ENCODE measurements at regions not wholly inside any gene's neighbourhood (a gene's known extent, or its start where the extent isn't known, plus 50 kb on each side); places are given as distances from the start of the nearest gene placed in this dataset.
A peak's percentile ranks its signal among the peaks of the same experiment; 100 is the strongest.

- POLR2A ChIA-PET = interaction anchor here (1.1 to 1.2 kb wide), 2 partner anchors 21 to 119 kb away, joined by 3 to 4 read pairs; no protein-coding TSS in a partner anchor
- H3K4me1 ChIP-seq (ENCODE audit: control insufficient read depth in 1 of 2, insufficient read depth in 2 of 2, low read length in 2 of 2) = peaks cover 88 to 89% of the 10 kb centered on the region in 2 experiments
Observed at GRCh38 chr7:131016230-131016629, 282.2 kb upstream of the KLF14 start.

GRCh38 chr7:131019351-131019750 is 285.3 kb upstream of the KLF14 start:
- Histone ChIP-seq H3K9me3 (ENCODE audit: control insufficient read depth in 1 of 2, insufficient read depth in 1 of 2, low read depth in 1 of 2, low read length in 2 of 2) (no peaks in the 10 kb centered on the region), H4K20me1 (ENCODE audit: insufficient read depth) (no peaks in the 10 kb centered on the region), H3K4me1 (ENCODE audit: control insufficient read depth in 1 of 2, insufficient read depth in 2 of 2, low read length in 2 of 2) (peaks cover 67% of the 10 kb centered on the region in 2 experiments), H3K4me3 (replicated peaks in 1 of 2; ENCODE audit: low read depth in 1 of 2, low read length in 2 of 2) (no peak overlapping the region), H3K27me3 (ENCODE audit: insufficient read depth, low read length) (no peaks in the 10 kb centered on the region), H3K9ac (ENCODE audit: low read length) (no peak overlapping the region), H2AFZ (ENCODE audit: low read depth, low read length, poor library complexity, severe bottlenecking) (no peak overlapping the region), H3K4me2 (ENCODE audit: low read length) (no peak overlapping the region), H3K9me2 (ENCODE audit: insufficient read depth) (no peaks in the 10 kb centered on the region), H3K79me2 (ENCODE audit: insufficient read depth, low read length) (peaks cover 23% of the 10 kb centered on the region), H3K27ac (ENCODE audit: low read depth, low read length) (no peak overlapping the region), H3K36me3 (ENCODE audit: control insufficient read depth in 1 of 2, insufficient read depth in 2 of 2, low read length in 2 of 2) (0 out of 4 replicates have a peak, but pooled peaks cover 0 to 6% of the 10 kb centered on the region in 2 experiments)
- no TSS peak for BruUV-seq (replicated peaks)
- ATAC-seq (no peak), DNase-seq (ENCODE audit: low read depth, low spot score) (no peak)
- intact Hi-C loops (cut with micrococcal nuclease) = no loop called here
- ChIA-PET CTCF (interaction anchor here (0.8 kb wide), 1 partner anchor 37 kb away, joined by 3 read pairs; no protein-coding TSS in a partner anchor), POLR2A (no interaction called here), RAD21 (ENCODE audit: low non-redundant PET in 1 of 2, low total read pairs in 2 of 2, uncharacterized antibody in 2 of 2, unreplicated experiment in 2 of 2) (no interaction called here)
- TF ChIP-seq RAD21 (IDR thresholded peaks at IDR 0.05; ENCODE audit: low read depth) (no peak), YY1 (IDR thresholded peaks at IDR 0.05; ENCODE audit: extremely low read depth, insufficient replicate concordance, low read depth, low read length) (no peak), JUND (IDR thresholded peaks at IDR 0.05) (no peak), ZBTB33 (IDR thresholded peaks at IDR 0.05; ENCODE audit: extremely low read depth, insufficient replicate concordance, low read length) (no peak)

More at GRCh38 chr7:131016230-131016629, 282.2 kb upstream of the KLF14 start:
- Histone ChIP-seq H3K79me2 (ENCODE audit: insufficient read depth, low read length) (peaks cover 54% of the 10 kb centered on the region), H3K27me3 (ENCODE audit: insufficient read depth, low read length) (no peaks in the 10 kb centered on the region), H3K27ac (ENCODE audit: low read depth, low read length) (peak overlapping the region; percentile 96), H3K9me3 (ENCODE audit: control insufficient read depth in 1 of 2, insufficient read depth in 1 of 2, low read depth in 1 of 2, low read length in 2 of 2) (no peaks in the 10 kb centered on the region), H3K4me2 (ENCODE audit: low read length) (peak overlapping the region; percentile 67), H4K20me1 (ENCODE audit: insufficient read depth) (no peaks in the 10 kb centered on the region), H2AFZ (ENCODE audit: low read depth, low read length, poor library complexity, severe bottlenecking) (no peak overlapping the region), H3K9me2 (ENCODE audit: insufficient read depth) (no peaks in the 10 kb centered on the region), H3K9ac (ENCODE audit: low read length) (peak overlapping the region; percentile 73), H3K4me3 (replicated peaks in 1 of 2; ENCODE audit: low read depth in 1 of 2, low read length in 2 of 2) (0 out of 4 replicates have a peak overlapping the region, but pooled peaks of 1 of the 2 experiments have one; percentile 30), H3K36me3 (ENCODE audit: control insufficient read depth in 1 of 2, insufficient read depth in 2 of 2, low read length in 2 of 2) (no peaks in the 10 kb centered on the region)
- intact Hi-C loops (cut with micrococcal nuclease) = no loop called here
- TF ChIP-seq EGR1 (IDR thresholded peaks at IDR 0.05; ENCODE audit: low read depth) = no peak
- peak; percentile 30; the same call in 1 of the 2 replicates for TF ChIP-seq POLR2AphosphoS5 (IDR thresholded peaks at IDR 0.05; ENCODE audit: low read depth, low read length)
- ATAC-seq (peak; percentile 19), DNase-seq (ENCODE audit: low read depth, low spot score) (no peak)
- ChIA-PET CTCF (interaction anchor here (1.0 to 1.4 kb wide), 4 partner anchors 9 to 119 kb away, joined by 3 to 5 read pairs (median 4); no protein-coding TSS in a partner anchor), RAD21 (ENCODE audit: low non-redundant PET in 1 of 2, low total read pairs in 2 of 2, uncharacterized antibody in 2 of 2, unreplicated experiment in 2 of 2) (interaction anchor here in 1 of 2 experiments (1.0 kb wide), 1 partner anchor 26 kb away, joined by 3 read pairs; no protein-coding TSS in a partner anchor)
- BruUV-seq (replicated peaks) = no TSS peak
